ENCODE measurements at regions not wholly inside any gene's neighbourhood (a gene's known extent, or its start where the extent isn't known, plus 50 kb on each side); places are given as distances from the start of the nearest gene placed in this dataset.

GRCh38 chr3:194025119-194025518 lies 110.8 kb upstream of the HES1 start:
- H3K79me2 ChIP-seq (ENCODE audit: insufficient read depth, low read length): no peaks in the 10 kb centered on the region
- no peak overlapping the region for H3K9ac ChIP-seq (ENCODE audit: low read depth, low read length)
- no peak overlapping the region for H3K4me3 ChIP-seq (ENCODE audit: low read depth in 1 of 2, low read length in 2 of 2)
- DNase-seq (no peak), ATAC-seq (ENCODE audit: insufficient read depth, low read depth) (no peak)
- H3K27ac ChIP-seq (ENCODE audit: low read length): no peak overlapping the region
- no peaks in the 10 kb centered on the region for H4K20me1 ChIP-seq (ENCODE audit: insufficient read depth, low read length)
- TF ChIP-seq CTCF (IDR thresholded peaks at IDR 0.05; ENCODE audit: borderline replicate concordance, extremely low read depth, low read length, poor library complexity, severe bottlenecking): no peak
- H2AFZ ChIP-seq (ENCODE audit: low read depth, low read length): no peak overlapping the region
- no peaks in the 10 kb centered on the region for H3K9me3 ChIP-seq (ENCODE audit: insufficient read depth, low read length, severe bottlenecking)
- H3K4me2 ChIP-seq (ENCODE audit: insufficient read depth, low read length): no peak overlapping the region
- H3K36me3 ChIP-seq (ENCODE audit: insufficient read depth, low read length): no peaks in the 10 kb centered on the region
- no peaks in the 10 kb centered on the region for H3K4me1 ChIP-seq (ENCODE audit: insufficient read depth, low read length)
- H3K27me3 ChIP-seq (ENCODE audit: insufficient read depth, low read length, poor library complexity): peaks cover 21% of the 10 kb centered on the region

DNA sequence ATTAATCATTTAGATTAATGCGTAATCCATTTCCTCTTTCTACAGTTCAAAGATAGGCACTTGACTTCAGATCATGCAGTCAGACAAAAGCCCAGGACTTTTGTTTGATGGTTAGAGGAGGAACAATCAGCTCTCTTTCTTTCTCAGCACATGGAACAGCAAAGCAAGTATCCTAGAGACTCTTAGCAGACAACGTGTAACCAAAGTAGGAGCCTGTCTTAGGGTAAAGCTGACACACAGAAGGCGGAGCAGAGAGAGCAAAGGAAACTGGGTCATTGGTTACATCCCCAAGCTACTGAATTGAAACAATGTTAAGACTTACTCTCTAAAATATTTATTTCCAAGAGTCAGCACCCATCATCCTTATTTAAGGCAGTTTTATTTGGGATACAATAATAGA lies 110.0 kb upstream of the HES1 start:
- ATAC-seq (ENCODE audit: insufficient read depth, low read depth): no peak
- H3K79me2 ChIP-seq (ENCODE audit: insufficient read depth, low read length): no peaks in the 10 kb centered on the region
- H3K4me2 ChIP-seq (ENCODE audit: insufficient read depth, low read length): no peak overlapping the region
- no peaks in the 10 kb centered on the region for H3K36me3 ChIP-seq (ENCODE audit: insufficient read depth, low read length)
- no peaks in the 10 kb centered on the region for H3K9me3 ChIP-seq (ENCODE audit: insufficient read depth, low read length, severe bottlenecking)
- H3K27ac ChIP-seq (ENCODE audit: low read length): no peak overlapping the region
- H3K9ac ChIP-seq (ENCODE audit: low read depth, low read length): no peak overlapping the region
- no peak for TF ChIP-seq EZH2 (IDR thresholded peaks at IDR 0.05; ENCODE audit: borderline replicate concordance, low read depth, low read length, severe bottlenecking)
- no peak for TF ChIP-seq CTCF (IDR thresholded peaks at IDR 0.05; ENCODE audit: borderline replicate concordance, extremely low read depth, low read length, poor library complexity, severe bottlenecking)
- H3K4me1 ChIP-seq (ENCODE audit: insufficient read depth, low read length): no peaks in the 10 kb centered on the region
- peaks cover 23% of the 10 kb centered on the region for H3K27me3 ChIP-seq (ENCODE audit: insufficient read depth, low read length, poor library complexity)
- no peak overlapping the region for H2AFZ ChIP-seq (ENCODE audit: low read depth, low read length)
- no peaks in the 10 kb centered on the region for H4K20me1 ChIP-seq (ENCODE audit: insufficient read depth, low read length)
- H3K4me3 ChIP-seq (ENCODE audit: low read depth in 1 of 2, low read length in 2 of 2): no peak overlapping the region
- DNase-seq: no peak

GRCh38 chr3:194028434-194029004 lies 107.4 kb upstream of the HES1 start:
- Histone ChIP-seq H3K4me1 (ENCODE audit: insufficient read depth, low read length) (no peaks in the 10 kb centered on the region), H4K20me1 (ENCODE audit: insufficient read depth, low read length) (no peaks in the 10 kb centered on the region), H2AFZ (ENCODE audit: low read depth, low read length) (no peak overlapping the region), H3K9me3 (ENCODE audit: insufficient read depth, low read length, severe bottlenecking) (no peaks in the 10 kb centered on the region), H3K79me2 (ENCODE audit: insufficient read depth, low read length) (no peaks in the 10 kb centered on the region), H3K4me2 (ENCODE audit: insufficient read depth, low read length) (no peak overlapping the region), H3K36me3 (ENCODE audit: insufficient read depth, low read length) (no peaks in the 10 kb centered on the region), H3K27me3 (ENCODE audit: insufficient read depth, low read length, poor library complexity) (peaks cover 23% of the 10 kb centered on the region), H3K27ac (ENCODE audit: low read length) (no peak overlapping the region), H3K9ac (ENCODE audit: low read depth, low read length) (no peak overlapping the region), H3K4me3 (ENCODE audit: low read depth in 1 of 2, low read length in 2 of 2) (no peak overlapping the region)
- DNase-seq (no peak), ATAC-seq (ENCODE audit: insufficient read depth, low read depth) (no peak)
- TF ChIP-seq EZH2 (IDR thresholded peaks at IDR 0.05; ENCODE audit: borderline replicate concordance, low read depth, low read length, severe bottlenecking) (no peak), CTCF (IDR thresholded peaks at IDR 0.05; ENCODE audit: borderline replicate concordance, extremely low read depth, low read length, poor library complexity, severe bottlenecking) (no peak)

DNA sequence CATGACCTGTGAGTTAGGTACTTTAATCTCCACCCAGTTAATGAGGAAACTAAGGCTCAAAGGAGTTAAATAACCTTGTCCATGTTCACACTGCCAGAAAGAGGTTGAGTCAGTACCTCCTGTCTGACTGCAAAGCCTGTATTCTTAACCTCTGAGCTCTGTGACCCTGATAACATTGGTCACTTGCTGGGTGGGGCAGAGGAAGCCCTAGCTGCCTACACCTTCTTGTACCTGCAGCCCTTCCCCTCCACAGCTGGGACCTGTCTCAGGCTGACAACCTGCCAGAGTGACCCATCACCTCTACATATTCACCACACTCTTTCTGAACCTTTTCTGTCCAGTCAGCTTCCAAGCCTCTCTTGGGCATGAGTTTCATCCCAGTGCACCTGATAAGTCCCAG lies 106.1 kb upstream of the HES1 start:
- H3K79me2 ChIP-seq (ENCODE audit: insufficient read depth, low read length): no peaks in the 10 kb centered on the region
- no peak for TF ChIP-seq EZH2 (IDR thresholded peaks at IDR 0.05; ENCODE audit: borderline replicate concordance, low read depth, low read length, severe bottlenecking)
- TF ChIP-seq CTCF (IDR thresholded peaks at IDR 0.05; ENCODE audit: borderline replicate concordance, extremely low read depth, low read length, poor library complexity, severe bottlenecking): no peak
- no peak overlapping the region for H3K9ac ChIP-seq (ENCODE audit: low read depth, low read length)
- H2AFZ ChIP-seq (ENCODE audit: low read depth, low read length): no peak overlapping the region
- H3K36me3 ChIP-seq (ENCODE audit: insufficient read depth, low read length): no peaks in the 10 kb centered on the region
- H3K27me3 ChIP-seq (ENCODE audit: insufficient read depth, low read length, poor library complexity): peaks cover 31% of the 10 kb centered on the region
- H3K4me2 ChIP-seq (ENCODE audit: insufficient read depth, low read length): no peak overlapping the region
- H3K9me3 ChIP-seq (ENCODE audit: insufficient read depth, low read length, severe bottlenecking): no peaks in the 10 kb centered on the region
- DNase-seq (no peak), ATAC-seq (ENCODE audit: insufficient read depth, low read depth) (no peak)
- H4K20me1 ChIP-seq (ENCODE audit: insufficient read depth, low read length): no peaks in the 10 kb centered on the region
- no peak overlapping the region for H3K27ac ChIP-seq (ENCODE audit: low read length)
- H3K4me1 ChIP-seq (ENCODE audit: insufficient read depth, low read length): no peaks in the 10 kb centered on the region
- no peak overlapping the region for H3K4me3 ChIP-seq (ENCODE audit: low read depth in 1 of 2, low read length in 2 of 2)
